Hepatic stellate cell (primary cell): ENCODE measurements at regions not wholly inside any gene's neighbourhood (a gene's known extent, or its start where the extent isn't known, plus 50 kb on each side); places are given as distances from the start of the nearest gene placed in this dataset.
"Not testable (repeated sequence)": the region's sequence is repeated elsewhere in the genome, so short reads cannot be mapped to it uniquely, and the experiment has no call there.

Experiments used
- DNase-seq: peaks from one replicate; pipeline ENCODE4 v3.0.0; 2011; ENCODE audit warnings: low spot score

GRCh38 chr3:193905541-193906396, 230.2 kb upstream of the HES1 start:
- DNase-seq: no peak

DNA sequence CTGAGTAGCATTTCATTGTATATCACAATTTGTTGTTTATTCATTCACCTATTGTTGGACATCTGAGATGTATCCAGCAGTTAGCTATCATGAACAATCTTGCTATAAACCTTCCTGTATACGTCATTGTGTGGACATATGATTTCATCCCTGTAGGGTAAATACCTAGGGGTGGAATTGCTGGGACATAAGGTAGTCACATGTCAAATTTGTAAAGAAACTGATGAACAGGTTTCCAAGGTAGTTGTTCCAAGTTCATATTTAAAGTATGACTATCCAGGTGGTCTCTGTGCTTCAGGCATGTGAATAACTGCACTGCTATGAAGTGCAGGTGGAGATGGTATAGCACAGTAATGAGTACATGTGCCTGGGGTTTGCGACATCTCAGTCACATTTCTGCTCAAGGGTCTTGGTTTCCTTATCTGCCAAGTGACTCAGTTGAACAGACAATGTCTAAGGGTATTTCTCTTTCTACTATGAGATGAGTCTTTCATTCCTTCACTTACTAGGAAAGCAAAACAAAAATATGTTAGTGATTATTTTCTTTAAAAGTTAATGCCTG, 229.0 kb upstream of the HES1 start:
- DNase-seq: no peak

DNA sequence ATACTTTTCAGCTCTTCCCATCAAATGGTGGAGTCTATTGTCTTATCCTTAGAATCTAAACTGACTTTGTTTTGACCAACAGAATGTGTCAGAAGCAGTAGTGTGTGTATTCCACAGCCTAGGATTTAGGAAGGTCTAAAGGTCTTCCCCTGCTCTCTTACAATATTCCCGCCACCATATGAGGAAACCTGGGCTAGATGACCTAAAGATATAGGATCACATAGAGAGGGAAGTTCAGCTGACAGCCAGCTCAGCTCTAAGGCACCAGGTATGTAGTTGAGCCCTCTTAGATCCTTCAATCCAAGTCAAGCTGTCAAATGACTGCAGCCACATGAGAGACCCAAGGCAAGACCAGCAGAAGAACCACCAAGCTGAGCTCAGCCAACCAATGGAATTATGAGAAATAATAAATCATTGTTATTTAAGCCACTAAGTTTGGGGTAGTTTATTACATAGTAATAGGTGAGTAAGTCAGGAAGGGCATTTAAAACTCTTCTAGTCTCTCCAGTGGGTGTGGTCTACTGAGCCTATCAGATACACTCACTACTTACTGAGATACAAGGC, 227.7 kb upstream of the HES1 start:
- no peak for DNase-seq

DNA sequence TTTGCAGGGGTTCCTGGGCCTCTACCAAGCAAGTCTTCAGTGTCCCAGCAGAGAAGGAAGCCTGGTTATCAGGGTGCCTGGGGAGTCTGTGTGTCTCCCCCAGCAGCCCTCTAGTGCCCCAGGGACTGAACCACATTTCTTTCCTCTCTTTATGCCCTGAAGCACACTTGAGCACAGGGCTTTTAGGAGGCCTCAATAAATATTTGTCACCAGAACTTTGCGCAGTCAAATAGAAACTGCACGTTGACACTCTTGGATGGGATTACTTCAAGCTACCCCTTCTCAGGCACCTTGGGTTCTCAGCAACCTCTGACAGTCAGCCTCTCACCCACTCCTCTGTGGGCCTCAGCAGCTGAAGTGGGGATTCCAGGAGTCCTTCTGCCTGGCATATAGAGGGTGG, 226.6 kb upstream of the HES1 start:
- DNase-seq: no peak

- DNase-seq: no peak
Observed at GRCh38 chr3:193910310-193910709, 225.6 kb upstream of the HES1 start.

DNA sequence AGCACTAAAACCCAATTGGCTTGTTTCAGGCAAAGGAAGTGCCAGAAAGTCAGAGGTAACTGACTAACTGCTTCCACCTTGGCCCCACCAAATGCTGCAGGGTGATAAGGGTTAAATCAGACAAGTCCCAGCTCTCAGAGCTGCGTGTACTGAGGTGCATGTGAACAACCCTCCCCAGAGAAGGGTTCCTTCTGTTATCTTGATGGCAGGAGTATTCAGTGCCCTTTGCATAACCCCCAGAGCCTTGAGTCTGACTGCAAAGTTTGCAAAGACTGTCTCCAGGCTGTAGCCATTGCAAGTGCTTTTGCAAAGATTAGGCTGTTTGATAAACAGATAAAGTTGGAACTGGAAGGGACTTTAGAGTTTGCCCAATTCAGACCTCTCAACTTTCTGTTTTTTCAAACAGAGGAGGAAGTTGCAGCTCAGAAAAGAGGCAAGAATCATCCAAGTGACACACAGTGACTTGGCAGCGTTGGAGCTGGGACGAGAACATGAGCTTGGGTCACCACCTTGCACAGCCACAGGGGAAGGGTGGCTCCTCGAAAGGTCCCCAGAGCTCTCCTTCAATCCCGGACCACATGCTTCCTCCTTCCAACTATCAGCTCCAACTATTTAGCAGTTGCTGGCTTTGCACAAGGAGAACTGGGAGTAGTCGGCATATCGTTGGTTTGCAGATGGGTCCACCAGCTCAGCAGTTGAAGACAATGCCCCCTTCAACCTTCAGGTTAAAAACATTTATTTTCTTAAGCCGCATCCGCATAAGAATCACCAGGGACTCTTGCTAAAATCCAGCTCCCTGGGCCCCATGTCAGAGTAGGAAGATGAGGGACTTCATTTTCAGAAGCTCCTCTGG, 224.8 kb upstream of the HES1 start:
- DNase-seq: no peak

GRCh38 chr3:193911784-193912340, 224.1 kb upstream of the HES1 start:
- DNase-seq: no peak

DNA sequence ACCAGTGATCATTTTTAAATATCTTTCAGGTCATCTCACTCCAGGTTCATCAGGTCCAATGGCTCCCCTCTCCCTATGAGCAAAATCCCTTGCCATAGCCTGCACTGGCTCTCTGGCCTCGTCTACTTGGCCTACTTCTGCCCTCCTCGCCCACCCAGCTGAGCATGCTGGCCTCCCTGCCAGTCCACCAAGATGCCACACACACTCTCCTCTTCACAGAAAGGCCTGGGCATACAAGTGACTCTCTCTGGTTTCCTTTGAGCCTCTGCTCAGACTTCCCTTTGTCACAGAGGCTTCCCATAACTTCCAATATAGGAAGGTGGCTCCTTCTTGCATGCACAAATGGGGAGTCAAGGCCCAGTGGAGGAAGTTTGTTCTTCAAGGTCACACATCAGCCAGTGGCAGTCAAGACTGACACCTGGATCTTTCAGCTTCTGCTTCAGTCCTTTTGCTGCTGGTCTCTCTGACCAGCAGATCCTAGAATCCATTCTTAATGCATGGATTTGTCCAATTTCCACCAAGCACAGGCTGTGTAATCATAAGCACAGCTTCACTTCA, 223.2 kb upstream of the HES1 start:
- DNase-seq: no peak

GRCh38 chr3:193914602-193915001, 221.3 kb upstream of the HES1 start:
- DNase-seq: no peak

GRCh38 chr3:193915099-193915498, 220.8 kb upstream of the HES1 start:
- no peak for DNase-seq

- no peak for DNase-seq
Observed at GRCh38 chr3:193915613-193916012, 220.3 kb upstream of the HES1 start.

DNA sequence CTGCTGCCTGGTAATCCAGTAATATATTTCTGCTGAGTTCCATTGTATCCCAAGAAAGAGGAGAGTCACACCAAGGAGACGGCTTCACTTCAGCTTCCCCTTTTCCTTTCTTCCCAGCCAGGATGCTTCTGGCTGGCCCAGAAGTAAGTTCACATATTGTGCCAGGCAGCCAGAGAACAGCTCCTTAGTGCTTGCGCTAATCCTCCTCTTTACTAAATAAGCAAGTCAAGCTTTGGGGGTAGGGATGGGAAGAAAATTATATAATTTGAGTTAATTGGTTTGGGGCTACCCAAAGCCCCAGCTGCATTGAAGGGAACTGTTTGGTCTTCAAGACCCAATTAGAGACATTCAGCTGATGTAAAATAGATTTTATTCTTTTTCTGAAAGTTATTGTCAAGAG, 218.8 kb upstream of the HES1 start:
- DNase-seq: no peak

DNA sequence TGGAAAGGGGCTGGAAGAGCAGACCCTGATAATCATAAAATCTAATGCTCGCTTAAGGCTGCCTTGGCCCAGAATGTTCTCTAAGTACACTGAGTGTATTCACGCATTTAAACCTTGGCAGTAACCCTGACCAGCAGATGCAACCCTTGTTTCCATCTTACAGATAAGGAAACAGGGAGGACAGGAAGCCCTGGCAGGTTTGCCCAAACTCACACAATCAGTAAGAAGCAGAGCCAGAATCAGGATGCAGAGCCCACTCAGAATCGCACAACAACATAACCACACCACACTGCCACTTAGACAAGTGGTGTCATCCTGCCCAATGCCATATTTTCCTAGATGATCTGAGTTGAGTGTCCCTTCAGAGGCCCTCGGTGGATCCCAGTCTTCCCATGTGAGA, 214.5 kb upstream of the HES1 start:
- no peak for DNase-seq

DNA sequence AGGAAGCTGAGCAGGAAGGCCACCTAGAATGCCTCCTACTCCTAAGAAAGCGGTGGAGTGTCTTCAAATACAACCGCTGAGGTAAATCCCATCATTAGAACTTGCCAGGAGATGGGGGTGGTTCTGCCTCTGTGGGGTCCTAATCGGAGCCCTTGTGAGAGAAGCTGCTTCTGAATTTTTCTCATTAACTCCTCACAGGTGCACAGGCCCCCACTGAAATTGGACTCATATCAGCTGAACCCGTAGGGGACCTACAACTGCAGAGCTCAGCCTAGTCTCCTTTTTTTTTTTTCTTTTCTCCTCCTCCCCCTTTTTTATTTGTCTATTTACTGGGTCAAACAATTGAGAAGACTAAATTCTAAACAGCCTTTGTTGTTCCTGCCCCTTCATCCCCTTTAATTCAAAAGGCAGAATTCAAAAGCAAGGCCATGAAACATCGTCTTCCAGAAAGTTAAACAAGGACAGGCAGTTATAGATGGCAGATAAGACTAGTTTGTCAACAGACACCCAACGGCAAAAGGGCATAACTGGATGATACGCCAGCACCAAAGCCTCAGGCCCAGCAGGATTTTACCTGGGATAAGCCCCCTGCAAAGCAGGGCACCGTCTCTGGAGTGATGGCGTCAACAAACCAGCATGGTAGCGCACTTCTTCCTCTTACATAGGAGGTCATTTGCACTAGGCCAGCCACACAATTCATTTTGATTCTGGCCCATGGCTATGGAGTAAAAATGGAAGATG, 213.7 kb upstream of the HES1 start:
- no peak for DNase-seq

- not testable (repeated sequence) for DNase-seq
Observed at GRCh38 chr3:193923958-193924357, 212.0 kb upstream of the HES1 start.

GRCh38 chr3:193926071-193926470, 209.9 kb upstream of the HES1 start:
- DNase-seq: not testable (repeated sequence)

GRCh38 chr3:193927413-193928206, 208.3 kb upstream of the HES1 start:
- not testable (repeated sequence) for DNase-seq

- no peak for DNase-seq
Observed at GRCh38 chr3:193928354-193929209, 207.4 kb upstream of the HES1 start.

GRCh38 chr3:193929373-193929772, 206.6 kb upstream of the HES1 start:
- DNase-seq: no peak
